ENCODE measurements at regions not wholly inside any gene's neighbourhood (a gene's known extent, or its start where the extent isn't known, plus 50 kb on each side); places are given as distances from the start of the nearest gene placed in this dataset.
"Not testable (repeated sequence)": the region's sequence is repeated elsewhere in the genome, so short reads cannot be mapped to it uniquely, and the experiment has no call there.

GRCh38 chr6:74946961-74947360, 258.9 kb downstream of the COL12A1 start:
- DNase-seq, result no peak

- no peak for DNase-seq
Observed at GRCh38 chr6:74942130-74942529, 263.7 kb downstream of the COL12A1 start.

GRCh38 chr6:74941424-74941823, 264.4 kb downstream of the COL12A1 start:
- no peak for DNase-seq

GRCh38 chr6:74939721-74940620, 265.9 kb downstream of the COL12A1 start:
- no peak for DNase-seq

- no peak for DNase-seq
Observed at GRCh38 chr6:74939151-74939708, 266.6 kb downstream of the COL12A1 start.

- no peak for DNase-seq
Observed at GRCh38 chr6:74937936-74938335, 267.9 kb downstream of the COL12A1 start.

GRCh38 chr6:74936886-74937285, 269.0 kb downstream of the COL12A1 start:
- DNase-seq, result no peak

- DNase-seq, result no peak
Observed at GRCh38 chr6:74932232-74932888, 273.5 kb downstream of the COL12A1 start.

GRCh38 chr6:74931558-74931957, 274.3 kb downstream of the COL12A1 start:
- DNase-seq, result no peak

GRCh38 chr6:74928203-74928602, 277.6 kb downstream of the COL12A1 start:
- DNase-seq, result no peak

GRCh38 chr6:74927299-74927698, 278.6 kb downstream of the COL12A1 start:
- DNase-seq, result no peak

- DNase-seq, result no peak
Observed at GRCh38 chr6:74925683-74926082, 280.2 kb downstream of the COL12A1 start.

GRCh38 chr6:74914888-74915287, 291.0 kb downstream of the COL12A1 start:
- DNase-seq, result no peak

GRCh38 chr6:74912234-74912633, 293.6 kb downstream of the COL12A1 start:
- no peak for DNase-seq

- DNase-seq, result no peak
Observed at GRCh38 chr6:74902846-74903245, 303.0 kb downstream of the COL12A1 start.

- DNase-seq, result no peak
Observed at GRCh38 chr6:74902089-74902488, 303.8 kb downstream of the COL12A1 start.

GRCh38 chr6:74901576-74901975, 304.3 kb downstream of the COL12A1 start:
- no peak for DNase-seq

- no peak for DNase-seq
Observed at GRCh38 chr6:74899416-74899815, 306.4 kb downstream of the COL12A1 start.

GRCh38 chr6:74892091-74892490, 313.8 kb downstream of the COL12A1 start:
- no peak for DNase-seq

GRCh38 chr6:74891349-74891831, 314.5 kb downstream of the COL12A1 start:
- DNase-seq, result no peak

- DNase-seq, result no peak
Observed at GRCh38 chr6:74889635-74890034, 316.2 kb downstream of the COL12A1 start.

GRCh38 chr6:74888741-74889140, 317.1 kb downstream of the COL12A1 start:
- not testable (repeated sequence) for DNase-seq

GRCh38 chr6:74879976-74880375, 325.9 kb downstream of the COL12A1 start:
- no peak for DNase-seq

GRCh38 chr6:74879234-74879633, 326.6 kb downstream of the COL12A1 start:
- DNase-seq, result no peak
